ENCODE measurements at regions not wholly inside any gene's neighbourhood (a gene's known extent, or its start where the extent isn't known, plus 50 kb on each side); places are given as distances from the start of the nearest gene placed in this dataset.

GRCh38 chrX:44422631-44423030 is 79.2 kb upstream of the EFHC2 start:
- TF ChIP-seq CTCF (IDR thresholded peaks at IDR 0.05) (no peak), POLR2A (IDR thresholded peaks at IDR 0.05) (no peak)
